ENCODE measurements at regions not wholly inside any gene's neighbourhood (a gene's known extent, or its start where the extent isn't known, plus 50 kb on each side); places are given as distances from the start of the nearest gene placed in this dataset.

GRCh38 chr18:22879293-22879692 lies 53.8 kb upstream of the RBBP8 start:
- TF ChIP-seq POLR2A (IDR thresholded peaks at IDR 0.05; ENCODE audit: low read length): no peak
- no peak for TF ChIP-seq GATA1 (IDR thresholded peaks at IDR 0.05; ENCODE audit: low read depth, low read length)

Data from erythroblast (primary cell).